ENCODE measurements at regions not wholly inside any gene's neighbourhood (a gene's known extent, or its start where the extent isn't known, plus 50 kb on each side); places are given as distances from the start of the nearest gene placed in this dataset.
"Not testable (repeated sequence)": the region's sequence is repeated elsewhere in the genome, so short reads cannot be mapped to it uniquely, and the experiment has no call there.

DNA sequence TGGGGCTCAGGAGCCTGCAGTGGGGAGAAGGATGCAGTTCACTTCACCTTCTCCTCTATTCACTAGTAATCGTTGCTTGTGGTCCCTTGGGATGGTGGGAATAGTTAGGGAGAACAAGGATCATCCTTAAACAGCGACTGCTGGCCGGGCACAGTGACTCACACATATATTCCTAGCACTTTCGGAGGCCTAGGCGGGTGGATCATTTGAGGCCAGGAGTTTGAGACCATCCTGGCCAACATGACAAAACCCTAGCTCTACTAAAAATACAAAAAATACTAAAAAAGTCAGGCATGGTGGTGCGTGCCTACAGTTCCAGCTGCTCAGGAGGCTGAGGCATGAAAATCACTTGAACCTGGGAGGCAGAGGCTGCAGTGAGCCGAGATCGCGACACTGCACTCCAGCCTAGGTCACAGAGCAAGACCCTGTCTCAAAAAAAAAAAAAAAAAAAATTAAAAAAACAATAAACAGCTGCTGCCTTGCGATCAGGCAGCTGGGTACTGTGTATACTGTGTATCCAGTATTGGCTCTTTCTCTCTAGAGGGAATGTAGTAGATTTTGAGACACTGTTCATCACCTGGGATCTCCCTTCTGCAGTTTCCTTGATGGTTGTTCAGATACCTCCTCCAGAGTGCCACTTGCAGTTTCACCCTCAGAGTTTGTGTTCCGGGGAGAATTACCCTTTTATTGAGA, 59.1 kb downstream of the OR11H12 start:
- TF ChIP-seq, protein P1, sequence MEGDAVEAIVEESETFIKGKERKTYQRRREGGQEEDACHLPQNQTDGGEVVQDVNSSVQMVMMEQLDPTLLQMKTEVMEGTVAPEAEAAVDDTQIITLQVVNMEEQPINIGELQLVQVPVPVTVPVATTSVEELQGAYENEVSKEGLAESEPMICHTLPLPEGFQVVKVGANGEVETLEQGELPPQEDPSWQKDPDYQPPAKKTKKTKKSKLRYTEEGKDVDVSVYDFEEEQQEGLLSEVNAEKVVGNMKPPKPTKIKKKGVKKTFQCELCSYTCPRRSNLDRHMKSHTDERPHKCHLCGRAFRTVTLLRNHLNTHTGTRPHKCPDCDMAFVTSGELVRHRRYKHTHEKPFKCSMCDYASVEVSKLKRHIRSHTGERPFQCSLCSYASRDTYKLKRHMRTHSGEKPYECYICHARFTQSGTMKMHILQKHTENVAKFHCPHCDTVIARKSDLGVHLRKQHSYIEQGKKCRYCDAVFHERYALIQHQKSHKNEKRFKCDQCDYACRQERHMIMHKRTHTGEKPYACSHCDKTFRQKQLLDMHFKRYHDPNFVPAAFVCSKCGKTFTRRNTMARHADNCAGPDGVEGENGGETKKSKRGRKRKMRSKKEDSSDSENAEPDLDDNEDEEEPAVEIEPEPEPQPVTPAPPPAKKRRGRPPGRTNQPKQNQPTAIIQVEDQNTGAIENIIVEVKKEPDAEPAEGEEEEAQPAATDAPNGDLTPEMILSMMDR (IDR thresholded peaks at IDR 0.05): not testable (repeated sequence)
- not testable (repeated sequence) for TF ChIP-seq TCF7L2, POLR2AphosphoS5 (IDR thresholded peaks at IDR 0.05; ENCODE audit: low read depth, low read length)
- TF ChIP-seq, protein P2, sequence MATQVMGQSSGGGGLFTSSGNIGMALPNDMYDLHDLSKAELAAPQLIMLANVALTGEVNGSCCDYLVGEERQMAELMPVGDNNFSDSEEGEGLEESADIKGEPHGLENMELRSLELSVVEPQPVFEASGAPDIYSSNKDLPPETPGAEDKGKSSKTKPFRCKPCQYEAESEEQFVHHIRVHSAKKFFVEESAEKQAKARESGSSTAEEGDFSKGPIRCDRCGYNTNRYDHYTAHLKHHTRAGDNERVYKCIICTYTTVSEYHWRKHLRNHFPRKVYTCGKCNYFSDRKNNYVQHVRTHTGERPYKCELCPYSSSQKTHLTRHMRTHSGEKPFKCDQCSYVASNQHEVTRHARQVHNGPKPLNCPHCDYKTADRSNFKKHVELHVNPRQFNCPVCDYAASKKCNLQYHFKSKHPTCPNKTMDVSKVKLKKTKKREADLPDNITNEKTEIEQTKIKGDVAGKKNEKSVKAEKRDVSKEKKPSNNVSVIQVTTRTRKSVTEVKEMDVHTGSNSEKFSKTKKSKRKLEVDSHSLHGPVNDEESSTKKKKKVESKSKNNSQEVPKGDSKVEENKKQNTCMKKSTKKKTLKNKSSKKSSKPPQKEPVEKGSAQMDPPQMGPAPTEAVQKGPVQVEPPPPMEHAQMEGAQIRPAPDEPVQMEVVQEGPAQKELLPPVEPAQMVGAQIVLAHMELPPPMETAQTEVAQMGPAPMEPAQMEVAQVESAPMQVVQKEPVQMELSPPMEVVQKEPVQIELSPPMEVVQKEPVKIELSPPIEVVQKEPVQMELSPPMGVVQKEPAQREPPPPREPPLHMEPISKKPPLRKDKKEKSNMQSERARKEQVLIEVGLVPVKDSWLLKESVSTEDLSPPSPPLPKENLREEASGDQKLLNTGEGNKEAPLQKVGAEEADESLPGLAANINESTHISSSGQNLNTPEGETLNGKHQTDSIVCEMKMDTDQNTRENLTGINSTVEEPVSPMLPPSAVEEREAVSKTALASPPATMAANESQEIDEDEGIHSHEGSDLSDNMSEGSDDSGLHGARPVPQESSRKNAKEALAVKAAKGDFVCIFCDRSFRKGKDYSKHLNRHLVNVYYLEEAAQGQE (IDR thresholded peaks at IDR 0.05; ENCODE audit: insufficient read depth in 1 of 2, low read depth in 2 of 2, low read length in 1 of 2): not testable (repeated sequence)

Data from Panc1 (cell line).